KMS-11 (cell line): ENCODE measurements at regions not wholly inside any gene's neighbourhood (a gene's known extent, or its start where the extent isn't known, plus 50 kb on each side); places are given as distances from the start of the nearest gene placed in this dataset.

Experiments
- H2AFZ ChIP-seq: fragments of 200-600 bp; sonication (generic); 2 replicates; pipeline ENCODE4 v1.6.1; 2016; ENCODE audit warnings: antibody characterized with exemption, mixed run types, low read depth
- H3K27ac ChIP-seq: fragments of 200-600 bp; sonication (generic); 2 replicates; pipeline ENCODE4 v1.6.1; 2016; ENCODE audit warnings: mild to moderate bottlenecking, mixed run types
- H3K27me3 ChIP-seq: fragments of 200-600 bp; sonication (generic); 2 replicates; pipeline ENCODE4 v1.6.1; 2017; ENCODE audit warnings: mild to moderate bottlenecking, low read depth, mixed run types, moderate library complexity; ENCODE audit not compliant: insufficient read depth
- H3K36me3 ChIP-seq: fragments of 200-600 bp; sonication (generic); 2 replicates; pipeline ENCODE4 v1.6.1; 2017; ENCODE audit warnings: mild to moderate bottlenecking, mixed run types; ENCODE audit not compliant: insufficient read depth
- H3K4me1 ChIP-seq: fragments of 200-600 bp; sonication (generic); 2 replicates; pipeline ENCODE4 v1.6.1; 2016; ENCODE audit warnings: mild to moderate bottlenecking, low read depth, mixed run types; ENCODE audit not compliant: poor library complexity, severe bottlenecking
- H3K4me2 ChIP-seq: fragments of 200-600 bp; sonication (generic); 2 replicates; pipeline ENCODE4 v1.7.0; 2016; ENCODE audit warnings: mild to moderate bottlenecking, mixed run types
- H3K4me3 ChIP-seq: fragments of 200-600 bp; sonication (generic); IDR thresholded peaks from 2 replicates; pipeline ENCODE4 v1.6.1; 2017; ENCODE audit warnings: low read depth, low read length, mixed read lengths; ENCODE audit not compliant: insufficient read depth
- H3K79me2 ChIP-seq: fragments of 200-600 bp; sonication (generic); 2 replicates; pipeline ENCODE4 v1.6.1; 2016; ENCODE audit warnings: low read depth, mixed run types; ENCODE audit not compliant: insufficient read depth
- H3K9ac ChIP-seq: fragments of 200-600 bp; sonication (generic); 2 replicates; pipeline ENCODE4 v1.6.1; 2016; ENCODE audit warnings: mild to moderate bottlenecking, mixed run types
- H4K20me1 ChIP-seq: fragments of 200-600 bp; sonication (generic); 2 replicates; pipeline ENCODE4 v1.6.1; 2016; ENCODE audit warnings: mild to moderate bottlenecking, mixed run types; ENCODE audit not compliant: insufficient read depth
- TF ChIP-seq, protein P1 (sequence below): fragments of 200-600 bp; sonication (generic); conservative IDR thresholded peaks from 2 replicates; pipeline ENCODE4 v1.6.1; 2017; ENCODE audit warnings: low read depth, mild to moderate bottlenecking, antibody characterized with exemption, low read length, moderate library complexity, mixed read lengths

DNA sequence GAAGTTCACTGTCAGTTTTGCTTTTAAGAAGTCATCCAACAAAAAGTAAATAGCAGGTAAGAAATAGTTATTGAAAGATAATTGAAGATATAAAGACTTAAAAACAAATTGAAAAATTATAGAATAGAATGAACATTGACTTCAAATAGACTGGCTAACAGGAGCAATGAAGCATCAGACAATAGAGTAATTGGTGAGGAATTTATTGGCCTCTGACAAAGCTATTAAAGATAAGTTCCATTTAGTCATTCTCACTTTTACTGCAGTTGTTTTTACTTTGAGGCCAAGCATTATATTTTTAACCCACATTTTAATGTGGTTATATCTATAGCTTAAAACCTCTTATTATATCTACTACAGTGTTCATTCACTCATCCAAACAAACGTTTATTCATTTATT, 228.8 kb upstream of the ADGRL2 start:
- Histone ChIP-seq H3K79me2 (no peaks in the 10 kb centered on the region), H3K4me2 (no peak overlapping the region), H3K4me3 (no peak overlapping the region), H3K27ac (no peak overlapping the region), H3K36me3 (no peaks in the 10 kb centered on the region), H2AFZ (no peak overlapping the region), H3K27me3 (no peaks in the 10 kb centered on the region), H4K20me1 (no peaks in the 10 kb centered on the region), H3K4me1 (no peaks in the 10 kb centered on the region), H3K9ac (no peak overlapping the region)
- TF ChIP-seq, protein P1, sequence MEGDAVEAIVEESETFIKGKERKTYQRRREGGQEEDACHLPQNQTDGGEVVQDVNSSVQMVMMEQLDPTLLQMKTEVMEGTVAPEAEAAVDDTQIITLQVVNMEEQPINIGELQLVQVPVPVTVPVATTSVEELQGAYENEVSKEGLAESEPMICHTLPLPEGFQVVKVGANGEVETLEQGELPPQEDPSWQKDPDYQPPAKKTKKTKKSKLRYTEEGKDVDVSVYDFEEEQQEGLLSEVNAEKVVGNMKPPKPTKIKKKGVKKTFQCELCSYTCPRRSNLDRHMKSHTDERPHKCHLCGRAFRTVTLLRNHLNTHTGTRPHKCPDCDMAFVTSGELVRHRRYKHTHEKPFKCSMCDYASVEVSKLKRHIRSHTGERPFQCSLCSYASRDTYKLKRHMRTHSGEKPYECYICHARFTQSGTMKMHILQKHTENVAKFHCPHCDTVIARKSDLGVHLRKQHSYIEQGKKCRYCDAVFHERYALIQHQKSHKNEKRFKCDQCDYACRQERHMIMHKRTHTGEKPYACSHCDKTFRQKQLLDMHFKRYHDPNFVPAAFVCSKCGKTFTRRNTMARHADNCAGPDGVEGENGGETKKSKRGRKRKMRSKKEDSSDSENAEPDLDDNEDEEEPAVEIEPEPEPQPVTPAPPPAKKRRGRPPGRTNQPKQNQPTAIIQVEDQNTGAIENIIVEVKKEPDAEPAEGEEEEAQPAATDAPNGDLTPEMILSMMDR = no peak

DNA sequence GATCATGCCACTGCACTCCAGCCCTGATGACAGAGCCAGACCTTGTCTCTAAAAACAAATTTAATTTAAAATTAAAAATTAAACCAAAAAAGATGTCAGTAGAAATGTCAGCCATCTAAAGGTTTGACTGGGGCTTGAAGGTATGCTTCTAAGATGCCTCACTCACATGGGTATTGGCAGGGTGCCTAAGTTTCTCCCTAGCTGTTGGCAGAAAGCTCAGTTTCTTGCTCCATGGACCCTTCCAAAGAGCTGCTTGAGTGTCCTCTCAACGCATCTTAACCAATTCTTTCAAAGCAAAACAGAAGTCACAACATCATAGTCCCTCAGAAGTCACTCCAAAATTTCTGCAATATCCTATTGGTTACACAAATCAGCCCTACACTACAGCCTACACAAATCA, 231.0 kb upstream of the ADGRL2 start:
- Histone ChIP-seq H3K4me1 (no peaks in the 10 kb centered on the region), H2AFZ (no peak overlapping the region), H3K36me3 (no peaks in the 10 kb centered on the region), H3K27ac (no peak overlapping the region), H3K27me3 (no peaks in the 10 kb centered on the region), H3K4me2 (no peak overlapping the region), H3K4me3 (no peak overlapping the region), H4K20me1 (no peaks in the 10 kb centered on the region), H3K9ac (no peak overlapping the region), H3K79me2 (no peaks in the 10 kb centered on the region)
- TF ChIP-seq, protein P1 = no peak

DNA sequence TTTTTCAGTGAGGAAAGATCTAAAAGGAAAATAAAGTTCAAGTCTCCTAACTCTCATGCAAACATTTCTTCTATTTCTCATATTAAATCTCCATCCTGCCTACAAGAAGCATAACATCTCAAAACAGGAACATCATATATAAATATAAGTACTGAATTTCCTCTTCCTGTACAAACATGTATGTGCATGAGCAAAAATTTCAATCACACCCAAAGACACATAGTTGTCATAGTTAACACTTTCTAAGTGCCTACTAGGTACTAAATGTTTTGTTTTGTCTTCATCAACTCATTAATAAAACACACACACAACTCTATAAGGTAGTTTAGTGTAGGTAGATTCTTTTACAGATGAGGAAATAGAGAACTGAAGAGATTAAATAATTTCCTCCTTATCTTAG, 237.1 kb upstream of the ADGRL2 start:
- H2AFZ ChIP-seq = no peak overlapping the region
- H3K27me3 ChIP-seq = no peaks in the 10 kb centered on the region
- no peak overlapping the region for H3K9ac ChIP-seq
- H3K27ac ChIP-seq = no peak overlapping the region
- no peak overlapping the region for H3K4me3 ChIP-seq
- TF ChIP-seq, protein P1 = no peak
- no peaks in the 10 kb centered on the region for H4K20me1 ChIP-seq
- H3K79me2 ChIP-seq = no peaks in the 10 kb centered on the region
- no peak overlapping the region for H3K4me2 ChIP-seq
- no peaks in the 10 kb centered on the region for H3K36me3 ChIP-seq
- no peaks in the 10 kb centered on the region for H3K4me1 ChIP-seq

DNA sequence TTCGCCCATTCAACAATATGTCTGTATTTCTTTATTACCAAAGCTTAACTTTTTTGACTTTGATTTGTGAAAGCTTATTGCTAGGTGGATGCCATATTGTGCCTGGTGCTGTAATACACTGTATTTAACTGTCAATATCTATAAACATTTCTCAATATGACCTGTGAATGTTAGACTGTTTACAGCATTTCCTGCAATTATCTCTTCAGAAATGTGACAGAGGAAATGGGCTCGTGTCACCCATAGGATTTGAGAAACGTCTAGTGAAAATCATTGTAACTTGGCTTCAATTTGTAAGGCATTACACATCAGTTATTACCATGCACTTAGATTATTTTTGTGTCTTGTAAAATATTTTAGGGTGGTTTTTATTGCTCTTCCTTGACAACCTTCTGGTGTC, 237.8 kb upstream of the ADGRL2 start:
- Histone ChIP-seq H3K27ac (no peak overlapping the region), H2AFZ (no peak overlapping the region), H3K4me2 (no peak overlapping the region), H4K20me1 (no peaks in the 10 kb centered on the region), H3K27me3 (no peaks in the 10 kb centered on the region), H3K4me1 (no peaks in the 10 kb centered on the region), H3K79me2 (no peaks in the 10 kb centered on the region), H3K36me3 (no peaks in the 10 kb centered on the region), H3K9ac (no peak overlapping the region), H3K4me3 (no peak overlapping the region)
- TF ChIP-seq, protein P1 = no peak

DNA sequence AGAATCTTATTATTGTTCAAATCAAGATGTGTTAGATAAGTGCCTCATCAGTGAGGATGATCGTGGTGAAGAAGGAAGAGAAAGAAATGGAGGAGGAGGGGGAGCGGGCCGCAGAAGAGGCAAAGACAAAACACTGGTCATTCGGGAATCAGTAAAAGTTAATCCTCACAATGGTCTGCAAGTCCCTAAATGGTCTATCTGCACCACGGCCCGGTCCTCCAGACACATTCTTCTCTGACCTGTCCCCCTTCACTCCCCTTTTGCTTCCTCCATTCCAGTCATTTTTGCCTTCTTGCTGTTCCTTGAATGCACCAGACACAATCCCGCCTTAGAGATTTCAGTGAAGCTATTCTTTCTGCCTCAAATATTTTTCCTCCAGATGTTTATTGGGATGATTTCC, 240.1 kb upstream of the ADGRL2 start:
- Histone ChIP-seq H3K4me3 (no peak overlapping the region), H3K9ac (no peak overlapping the region), H3K79me2 (no peaks in the 10 kb centered on the region), H4K20me1 (no peaks in the 10 kb centered on the region), H3K4me2 (no peak overlapping the region), H3K4me1 (no peaks in the 10 kb centered on the region), H2AFZ (no peak overlapping the region), H3K36me3 (no peaks in the 10 kb centered on the region), H3K27me3 (no peaks in the 10 kb centered on the region), H3K27ac (no peak overlapping the region)
- TF ChIP-seq, protein P1 = no peak
